Spleen (tissue), 7 donors: ENCODE measurements at regions not wholly inside any gene's neighbourhood (a gene's known extent, or its start where the extent isn't known, plus 50 kb on each side); places are given as distances from the start of the nearest gene placed in this dataset.

Source experiments
- POLR2A ChIP-seq, 3 donors: fragments of 450-650 bp; IDR thresholded peaks; one replicate each; pipeline ENCODE4 v1.5.1; 2017; ENCODE audit warnings: antibody characterized with exemption in 3 of 3, mild to moderate bottlenecking in 1 of 3
- POLR2AphosphoS5 ChIP-seq, 3 donors: sonication (generic); formaldehyde crosslinking; IDR thresholded peaks; one replicate each; pipeline ENCODE4 v1.5.1; 2017; ENCODE audit warnings: antibody characterized with exemption in 3 of 3
- TF ChIP-seq, protein P1 (sequence below), 11 experiments: fragments of 200-600 bp in 7 of 11; fragments of 450-650 bp in 4 of 11; sonication (generic) in 4 of 11; IDR thresholded peaks in 8 of 11; conservative IDR thresholded peaks in 3 of 11; 1 replicate in 7 of 11; 2 replicates in 4 of 11; pipeline versions ENCODE4 v1.4.0 to v1.8.0; 2016 to 2021; ENCODE audit warnings: antibody characterized with exemption in 11 of 11, inconsistent platforms in 4 of 11, mild to moderate bottlenecking in 1 of 11
- donor health status: DM: no; HTN: no; CAD: no; lungs with moderate emphysema.
- donor health status: DM: no; HTN: no; CAD: no.
- donor health status: DM: no; HTN: no; CAD: no.

DNA sequence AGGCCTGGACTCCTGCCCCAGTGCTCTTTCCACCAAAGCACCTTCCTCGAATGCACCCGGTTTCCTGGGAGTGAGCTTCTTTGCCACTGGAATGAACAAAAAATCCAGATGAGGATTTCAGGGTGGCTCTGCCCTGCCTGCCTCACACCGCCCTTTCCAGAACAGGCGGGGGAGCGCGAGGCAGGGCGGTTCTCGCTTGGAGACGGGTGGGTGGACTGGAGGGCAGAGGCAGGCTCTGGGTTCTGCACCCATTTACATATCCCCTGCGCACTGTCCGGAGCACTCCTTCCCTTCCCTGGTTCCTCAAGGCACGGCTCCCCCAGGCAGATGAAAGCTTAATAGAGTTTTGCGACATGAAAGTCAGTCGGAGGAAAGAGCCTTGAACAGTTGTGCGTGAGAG lies 69.7 kb upstream of the DLK1 start:
- TF ChIP-seq, protein P1, sequence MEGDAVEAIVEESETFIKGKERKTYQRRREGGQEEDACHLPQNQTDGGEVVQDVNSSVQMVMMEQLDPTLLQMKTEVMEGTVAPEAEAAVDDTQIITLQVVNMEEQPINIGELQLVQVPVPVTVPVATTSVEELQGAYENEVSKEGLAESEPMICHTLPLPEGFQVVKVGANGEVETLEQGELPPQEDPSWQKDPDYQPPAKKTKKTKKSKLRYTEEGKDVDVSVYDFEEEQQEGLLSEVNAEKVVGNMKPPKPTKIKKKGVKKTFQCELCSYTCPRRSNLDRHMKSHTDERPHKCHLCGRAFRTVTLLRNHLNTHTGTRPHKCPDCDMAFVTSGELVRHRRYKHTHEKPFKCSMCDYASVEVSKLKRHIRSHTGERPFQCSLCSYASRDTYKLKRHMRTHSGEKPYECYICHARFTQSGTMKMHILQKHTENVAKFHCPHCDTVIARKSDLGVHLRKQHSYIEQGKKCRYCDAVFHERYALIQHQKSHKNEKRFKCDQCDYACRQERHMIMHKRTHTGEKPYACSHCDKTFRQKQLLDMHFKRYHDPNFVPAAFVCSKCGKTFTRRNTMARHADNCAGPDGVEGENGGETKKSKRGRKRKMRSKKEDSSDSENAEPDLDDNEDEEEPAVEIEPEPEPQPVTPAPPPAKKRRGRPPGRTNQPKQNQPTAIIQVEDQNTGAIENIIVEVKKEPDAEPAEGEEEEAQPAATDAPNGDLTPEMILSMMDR (IDR thresholded peaks at IDR 0.05 in 8 of 11, conservative IDR thresholded peaks at IDR 0.05 in 3 of 11): no peak
- TF ChIP-seq POLR2A (IDR thresholded peaks at IDR 0.05): no peak
- TF ChIP-seq POLR2AphosphoS5 (IDR thresholded peaks at IDR 0.05): no peak
